Lower lobe of right lung (tissue), 2 donors: ENCODE measurements at regions not wholly inside any gene's neighbourhood (a gene's known extent, or its start where the extent isn't known, plus 50 kb on each side); places are given as distances from the start of the nearest gene placed in this dataset.

ENCODE experiments used
- ATAC-seq, 2 donors: fragments of 200-7000 bp; cut with Tn5 transposase; one replicate each; pipeline ENCODE4 v1.9.1; 2020 to 2022; ENCODE audit warnings: mild to moderate bottlenecking in 2 of 2, moderate library complexity in 2 of 2
- DNase-seq: peaks from one replicate; pipeline ENCODE4 v3.0.0-alpha.2; 2020
- H3K27ac ChIP-seq: fragments of 200-600 bp; one replicate; pipeline ENCODE4 v1.8.0; 2022
- H3K27me3 ChIP-seq: fragments of 200-600 bp; one replicate; pipeline ENCODE4 v1.8.0; 2022; ENCODE audit warnings: low read depth
- H3K36me3 ChIP-seq: fragments of 200-600 bp; one replicate; pipeline ENCODE4 v1.8.0; 2022; ENCODE audit warnings: mild to moderate bottlenecking
- H3K4me1 ChIP-seq: fragments of 200-600 bp; one replicate; pipeline ENCODE4 v1.8.0; 2022
- H3K4me3 ChIP-seq: fragments of 200-600 bp; one replicate; pipeline ENCODE4 v1.8.0; 2022; ENCODE audit warnings: mild to moderate bottlenecking
- H3K9me3 ChIP-seq: fragments of 200-600 bp; one replicate; pipeline ENCODE4 v1.8.0; 2022
- CTCF ChIP-seq: fragments of 200-600 bp; IDR thresholded peaks from one replicate; pipeline ENCODE4 v1.8.0; 2022; ENCODE audit warnings: antibody characterized with exemption, mild to moderate bottlenecking
- intact Hi-C: fragments of 100-400 bp; cut with DNase I; formaldehyde crosslinking; loops from one replicate; pipeline ENCODE4 v1.11.0; 2022
- donor health status: DM: no; HTN: yes; CAD: no; lungs with severe emphysema.

GRCh38 chr16:26889740-26890139 is 177.0 kb upstream of the C16orf82 start:
- ATAC-seq (no peak), DNase-seq (no peak)
- Histone ChIP-seq H3K27ac (no peak overlapping the region), H3K27me3 (peaks cover 4% of the 10 kb centered on the region), H3K36me3 (no peaks in the 10 kb centered on the region), H3K4me1 (no peaks in the 10 kb centered on the region), H3K4me3 (no peak overlapping the region), H3K9me3 (no peaks in the 10 kb centered on the region)
- intact Hi-C loops: no loop called here
- no peak for TF ChIP-seq CTCF

GRCh38 chr16:26898200-26898599 is 168.5 kb upstream of the C16orf82 start:
- DNase-seq: no peak

GRCh38 chr16:26901196-26901861 is 165.4 kb upstream of the C16orf82 start:
- intact Hi-C loops: no loop called here
- no peak for DNase-seq
- no peaks in the 10 kb centered on the region for H3K9me3 ChIP-seq
- H3K36me3 ChIP-seq: no peaks in the 10 kb centered on the region
- peaks cover 6% of the 10 kb centered on the region for H3K27me3 ChIP-seq
- H3K27ac ChIP-seq: no peak overlapping the region
- TF ChIP-seq CTCF: no peak
- no peak overlapping the region for H3K4me3 ChIP-seq
- no peak for ATAC-seq
- H3K4me1 ChIP-seq: no peaks in the 10 kb centered on the region

More at GRCh38 chr16:26898200-26898599, 168.5 kb upstream of the C16orf82 start:
- ATAC-seq: no peak
- no peak overlapping the region for H3K4me3 ChIP-seq
- intact Hi-C loops: no loop called here
- no peak for TF ChIP-seq CTCF
- no peaks in the 10 kb centered on the region for H3K4me1 ChIP-seq
- no peaks in the 10 kb centered on the region for H3K9me3 ChIP-seq
- peaks cover 10% of the 10 kb centered on the region for H3K27me3 ChIP-seq
- H3K36me3 ChIP-seq: no peaks in the 10 kb centered on the region
- H3K27ac ChIP-seq: no peak overlapping the region

GRCh38 chr16:26901983-26902382 is 164.7 kb upstream of the C16orf82 start:
- Histone ChIP-seq H3K27ac (no peak overlapping the region), H3K9me3 (no peaks in the 10 kb centered on the region), H3K27me3 (peaks cover 6% of the 10 kb centered on the region), H3K4me3 (no peak overlapping the region), H3K4me1 (no peaks in the 10 kb centered on the region), H3K36me3 (no peaks in the 10 kb centered on the region)
- ATAC-seq (no peak), DNase-seq (no peak)
- intact Hi-C loops: no loop called here
- no peak for TF ChIP-seq CTCF

GRCh38 chr16:26905336-26905735 is 161.4 kb upstream of the C16orf82 start:
- ATAC-seq (no peak), DNase-seq (no peak)
- H3K27me3 ChIP-seq: no peaks in the 10 kb centered on the region
- H3K9me3 ChIP-seq: no peaks in the 10 kb centered on the region
- no peak overlapping the region for H3K27ac ChIP-seq
- intact Hi-C loops: no loop called here
- H3K4me1 ChIP-seq: no peaks in the 10 kb centered on the region
- TF ChIP-seq CTCF: no peak
- H3K4me3 ChIP-seq: no peak overlapping the region
- no peaks in the 10 kb centered on the region for H3K36me3 ChIP-seq

GRCh38 chr16:26909623-26910022 is 157.1 kb upstream of the C16orf82 start:
- Histone ChIP-seq H3K27me3 (no peaks in the 10 kb centered on the region), H3K9me3 (no peaks in the 10 kb centered on the region), H3K27ac (no peak overlapping the region), H3K4me3 (no peak overlapping the region), H3K4me1 (no peaks in the 10 kb centered on the region), H3K36me3 (no peaks in the 10 kb centered on the region)
- intact Hi-C loops: no loop called here
- TF ChIP-seq CTCF: no peak
- no peak for ATAC-seq
- DNase-seq: no peak
